Activated CD4-positive, alpha-beta memory T cell treated with anti-CD3 and anti-CD28 coated beads, Interleukin-2, amount 10 ng/mL, durations not matched to agents 7 days and 5 days (primary cell): ENCODE measurements at regions not wholly inside any gene's neighbourhood (a gene's known extent, or its start where the extent isn't known, plus 50 kb on each side); places are given as distances from the start of the nearest gene placed in this dataset.
"Not testable (repeated sequence)": the region's sequence is repeated elsewhere in the genome, so short reads cannot be mapped to it uniquely, and the experiment has no call there.

Experiments
- CTCF ChIA-PET: fragments of 350-600 bp; sonication (Branson Sonifier 250); formaldehyde crosslinking; loops from one replicate; lab custom pipeline; 2021; ENCODE audit warnings: antibody characterized with exemption, inconsistent platforms; lab: Charles Lee
- POLR2A ChIA-PET: fragments of 350-600 bp; sonication (Branson Sonifier 250); formaldehyde crosslinking; loops from one replicate; lab custom pipeline; 2021; ENCODE audit warnings: antibody characterized with exemption; lab: Charles Lee
- DNase-seq: peaks from one replicate; pipeline ENCODE4 v3.0.0-alpha.2; 2020
- H3K27ac Mint-ChIP-seq: one replicate; pipeline ENCODE4 v1.8.0; 2021; ENCODE audit warnings: mild to moderate bottlenecking, mixed read lengths
- H3K27me3 Mint-ChIP-seq: one replicate; pipeline ENCODE4 v1.8.0; 2021; ENCODE audit warnings: mixed read lengths
- H3K36me3 Mint-ChIP-seq: one replicate; pipeline ENCODE4 v1.8.0; 2021; ENCODE audit warnings: low read depth, mixed read lengths
- H3K4me1 Mint-ChIP-seq: one replicate; pipeline ENCODE4 v1.8.0; 2021; ENCODE audit warnings: mixed read lengths
- H3K4me3 Mint-ChIP-seq: one replicate; pipeline ENCODE4 v1.8.0; 2021; ENCODE audit warnings: mild to moderate bottlenecking, mixed read lengths
- H3K9me3 Mint-ChIP-seq: one replicate; pipeline ENCODE4 v1.8.0; 2021; ENCODE audit warnings: mixed read lengths

DNA sequence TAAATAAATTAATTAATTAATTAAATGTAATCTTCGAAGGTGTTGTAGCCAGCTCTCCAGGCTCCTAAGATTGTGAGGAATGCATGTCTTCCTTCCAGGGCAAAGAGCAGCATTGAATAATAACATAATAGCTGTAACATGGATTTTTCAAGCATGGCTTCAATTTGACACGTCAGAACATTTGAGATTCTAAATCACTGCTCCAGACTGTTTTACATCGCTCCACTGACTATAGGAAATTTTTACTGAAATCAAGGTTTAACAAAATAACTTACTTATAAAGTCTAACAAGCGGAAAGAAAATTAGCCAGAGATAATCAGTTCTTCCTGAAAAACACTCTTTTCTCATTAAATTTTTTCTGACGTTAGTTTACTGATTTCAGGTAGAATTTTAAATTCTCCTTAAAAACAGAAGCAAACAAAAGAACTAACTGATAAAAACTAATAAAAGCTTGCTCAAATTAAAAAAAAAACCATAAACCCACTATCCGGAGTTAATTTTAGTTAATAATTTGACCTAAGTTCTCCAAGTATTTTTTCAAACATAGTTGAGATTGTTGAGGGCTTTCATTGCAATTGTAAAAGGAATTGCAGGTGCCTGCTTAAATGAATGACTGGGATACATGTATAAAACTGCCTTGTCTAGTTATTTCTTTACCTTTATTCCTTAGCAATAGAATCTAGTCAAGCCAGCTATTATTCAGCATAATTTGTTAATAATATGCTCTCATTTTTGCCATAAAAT is 51.2 kb upstream of the SGCE start:
- H3K27me3 Mint-ChIP-seq = no peaks in the 10 kb centered on the region
- CTCF ChIA-PET = no interaction called here
- no peaks in the 10 kb centered on the region for H3K4me1 Mint-ChIP-seq
- H3K27ac Mint-ChIP-seq = no peak overlapping the region
- POLR2A ChIA-PET = no interaction called here
- H3K36me3 Mint-ChIP-seq = no peaks in the 10 kb centered on the region
- no peak overlapping the region for H3K4me3 Mint-ChIP-seq
- H3K9me3 Mint-ChIP-seq = no peaks in the 10 kb centered on the region
- no peak for DNase-seq

DNA sequence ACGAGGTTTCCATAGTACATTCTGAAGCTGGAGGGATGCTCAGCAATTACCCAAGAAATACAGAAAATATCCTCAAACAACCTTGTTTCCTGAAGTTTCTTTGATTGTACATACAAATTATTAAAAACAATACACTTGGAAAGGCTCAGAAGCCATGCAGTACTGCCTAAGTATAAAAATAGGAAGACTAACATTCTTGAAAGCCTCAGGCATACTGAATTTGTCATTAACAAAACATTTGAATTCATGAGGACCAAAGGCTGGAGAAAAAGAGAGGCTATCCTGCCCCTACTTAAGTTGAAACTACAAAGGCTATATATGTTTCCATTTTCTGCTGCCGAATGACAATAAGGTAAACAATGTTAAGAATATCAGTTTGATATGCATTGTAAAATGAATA is 54.3 kb upstream of the SGCE start:
- POLR2A ChIA-PET = no interaction called here
- H3K4me3 Mint-ChIP-seq = no peak overlapping the region
- H3K4me1 Mint-ChIP-seq = no peaks in the 10 kb centered on the region
- H3K9me3 Mint-ChIP-seq = no peaks in the 10 kb centered on the region
- no peaks in the 10 kb centered on the region for H3K36me3 Mint-ChIP-seq
- CTCF ChIA-PET = no interaction called here
- no peaks in the 10 kb centered on the region for H3K27me3 Mint-ChIP-seq
- no peak overlapping the region for H3K27ac Mint-ChIP-seq
- no peak for DNase-seq

DNA sequence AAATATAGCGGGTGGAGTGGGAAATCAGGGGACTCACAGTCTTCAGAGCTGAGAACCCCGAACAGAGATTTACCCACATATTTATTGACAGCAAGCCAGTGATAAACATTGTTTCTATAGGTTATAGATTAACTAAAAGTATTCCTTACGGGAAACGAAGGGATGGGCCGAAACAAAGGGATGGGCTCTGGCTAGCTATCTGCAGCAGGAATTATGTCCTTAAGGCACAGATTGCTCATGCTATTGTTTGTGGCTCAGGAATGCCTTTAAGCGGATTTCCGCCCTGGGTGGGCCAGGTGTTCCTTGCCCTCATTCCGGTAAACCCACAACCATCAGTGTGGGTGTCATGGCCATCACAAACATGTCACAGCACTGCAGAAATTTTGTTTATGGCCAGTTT is 66.4 kb upstream of the SGCE start:
- POLR2A ChIA-PET, H3K27me3 Mint-ChIP-seq, H3K9me3 Mint-ChIP-seq, H3K4me1 Mint-ChIP-seq, H3K36me3 Mint-ChIP-seq, H3K27ac Mint-ChIP-seq, DNase-seq, H3K4me3 Mint-ChIP-seq: not testable (repeated sequence)
- CTCF ChIA-PET = interaction anchor here (0.6 kb wide), 1 partner anchor 221 kb away, joined by 4 read pairs; no protein-coding TSS in a partner anchor

DNA sequence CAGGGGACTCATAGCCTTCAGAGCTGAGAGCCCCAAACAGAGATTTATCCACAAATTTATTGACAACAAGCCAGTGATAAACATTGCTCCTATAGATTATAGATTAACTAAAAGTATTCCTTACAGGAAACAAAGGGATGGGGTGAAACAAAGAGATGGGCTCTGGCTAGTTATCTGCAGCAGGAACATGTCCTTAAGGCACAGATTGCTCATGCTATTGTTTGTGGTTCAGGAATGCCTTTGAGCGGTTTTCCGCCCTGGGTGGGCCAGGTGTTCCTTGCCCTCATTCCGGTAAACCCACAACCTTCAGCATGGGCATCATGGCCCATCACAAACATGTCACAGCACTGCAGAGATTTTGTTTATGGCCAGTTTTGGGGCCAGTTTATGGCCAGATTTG is 73.0 kb upstream of the SGCE start:
- H3K27me3 Mint-ChIP-seq, H3K36me3 Mint-ChIP-seq, POLR2A ChIA-PET, H3K9me3 Mint-ChIP-seq, CTCF ChIA-PET, H3K4me3 Mint-ChIP-seq, DNase-seq, H3K27ac Mint-ChIP-seq, H3K4me1 Mint-ChIP-seq: not testable (repeated sequence)

DNA sequence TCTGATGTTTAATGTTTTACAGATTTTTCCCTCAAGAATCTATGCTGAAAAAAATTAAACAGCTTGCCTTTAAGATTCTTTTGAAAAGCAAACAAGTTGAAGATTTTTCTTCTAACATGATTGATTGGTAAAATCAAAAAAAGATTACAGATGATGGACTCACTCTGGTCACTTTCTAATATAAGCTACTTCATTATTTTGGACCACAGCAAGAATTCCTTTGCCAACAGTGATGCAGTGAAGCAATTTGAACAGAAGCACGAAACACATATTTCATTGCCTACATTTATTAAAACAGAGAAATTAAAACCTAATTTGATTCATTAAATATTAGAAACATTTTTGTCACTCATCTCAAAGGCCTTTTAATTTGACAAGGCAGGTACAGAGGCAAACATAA is 82.1 kb upstream of the SGCE start:
- Mint-ChIP-seq H3K9me3 (no peaks in the 10 kb centered on the region), H3K27ac (no peak overlapping the region), H3K27me3 (no peaks in the 10 kb centered on the region), H3K4me3 (no peak overlapping the region), H3K4me1 (peaks cover 4% of the 10 kb centered on the region), H3K36me3 (no peaks in the 10 kb centered on the region)
- no peak for DNase-seq
- ChIA-PET CTCF (no interaction called here), POLR2A (no interaction called here)

DNA sequence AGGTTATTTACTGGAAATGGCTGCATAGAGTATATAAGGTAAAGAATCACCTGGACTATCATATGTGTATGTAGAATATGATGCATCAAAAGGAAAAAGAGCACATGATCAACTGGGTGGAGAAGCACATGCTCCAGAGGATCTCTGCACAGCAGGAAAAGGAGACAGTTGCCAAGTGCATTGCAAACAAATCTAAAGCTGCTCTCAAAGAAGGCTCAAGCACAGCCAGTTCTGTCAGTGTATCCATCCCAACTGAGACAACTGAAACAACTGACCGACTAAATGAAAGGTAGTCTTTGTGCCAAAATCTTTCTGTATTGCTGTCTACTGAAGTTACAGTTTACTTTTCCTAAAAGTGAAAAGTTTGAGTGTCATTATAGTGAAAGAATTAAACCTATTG is 83.2 kb upstream of the SGCE start:
- no peaks in the 10 kb centered on the region for H3K27me3 Mint-ChIP-seq
- CTCF ChIA-PET = no interaction called here
- H3K27ac Mint-ChIP-seq = no peak overlapping the region
- no peaks in the 10 kb centered on the region for H3K36me3 Mint-ChIP-seq
- DNase-seq = no peak
- H3K4me3 Mint-ChIP-seq = no peak overlapping the region
- no peaks in the 10 kb centered on the region for H3K9me3 Mint-ChIP-seq
- H3K4me1 Mint-ChIP-seq = peaks cover 4% of the 10 kb centered on the region
- POLR2A ChIA-PET = no interaction called here

DNA sequence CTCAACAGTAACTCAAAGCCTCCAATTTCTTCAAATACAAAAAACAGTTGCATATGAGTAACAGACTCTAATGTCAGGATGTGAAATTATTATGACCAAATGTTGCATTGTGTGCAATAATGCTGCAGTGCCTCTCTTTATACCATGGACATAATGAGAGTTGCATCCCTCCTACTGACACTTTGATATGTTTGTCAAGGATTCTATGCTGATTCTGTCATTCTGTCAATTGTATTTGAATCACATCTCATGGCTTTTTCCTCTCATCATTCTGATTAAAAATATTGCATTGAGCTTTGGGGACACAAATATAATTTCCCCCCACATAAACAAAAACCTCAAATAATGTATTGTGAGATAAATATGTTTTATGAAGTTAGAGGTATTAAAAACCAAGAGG is 84.6 kb upstream of the SGCE start:
- no peaks in the 10 kb centered on the region for H3K27me3 Mint-ChIP-seq
- H3K4me3 Mint-ChIP-seq = no peak overlapping the region
- CTCF ChIA-PET = no interaction called here
- no peaks in the 10 kb centered on the region for H3K9me3 Mint-ChIP-seq
- DNase-seq = no peak
- no peak overlapping the region for H3K27ac Mint-ChIP-seq
- H3K36me3 Mint-ChIP-seq = no peaks in the 10 kb centered on the region
- H3K4me1 Mint-ChIP-seq = peaks cover 4% of the 10 kb centered on the region
- POLR2A ChIA-PET = no interaction called here

DNA sequence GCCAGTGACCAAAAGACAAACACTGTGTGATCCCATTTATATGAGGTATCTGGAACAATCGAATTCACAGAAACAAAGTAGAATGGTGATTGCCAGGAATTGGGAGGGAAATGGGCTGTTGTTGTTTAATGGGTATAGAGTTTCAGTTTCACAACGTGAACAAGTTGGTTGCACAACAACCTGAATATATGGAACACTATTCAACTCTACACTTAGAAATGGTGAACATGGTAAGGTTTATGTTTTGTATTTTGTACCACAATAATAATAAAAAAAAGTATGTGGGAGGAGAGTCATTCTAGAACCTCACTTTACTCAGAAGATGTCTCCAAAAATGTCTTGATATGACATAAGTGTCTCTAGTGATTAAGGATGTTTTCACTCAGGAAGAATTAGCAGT is 85.2 kb upstream of the SGCE start:
- Mint-ChIP-seq H3K36me3 (no peaks in the 10 kb centered on the region), H3K4me3 (no peak overlapping the region), H3K4me1 (peaks cover 4% of the 10 kb centered on the region), H3K9me3 (no peaks in the 10 kb centered on the region), H3K27ac (no peak overlapping the region), H3K27me3 (no peaks in the 10 kb centered on the region)
- CTCF ChIA-PET = no interaction called here
- no peak for DNase-seq
- POLR2A ChIA-PET = no interaction called here

DNA sequence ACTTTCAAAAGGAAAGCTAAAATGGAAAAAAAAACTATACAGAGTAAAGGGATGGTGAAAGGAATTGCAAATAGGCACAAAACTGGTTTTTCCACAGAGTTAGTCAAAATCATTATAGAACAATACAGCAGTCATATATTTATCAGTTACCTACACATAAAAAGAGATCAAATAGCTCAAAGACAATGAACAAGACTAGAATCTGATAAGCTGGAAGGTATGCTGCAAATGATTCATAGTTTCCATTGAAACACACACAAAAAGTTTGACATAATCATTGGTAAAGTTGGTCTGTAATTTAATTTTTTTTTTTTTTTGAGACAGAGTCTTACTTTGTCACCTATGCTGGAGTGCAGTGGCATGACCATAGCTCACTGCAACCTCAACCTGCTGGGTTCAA is 92.4 kb upstream of the SGCE start:
- POLR2A ChIA-PET = no interaction called here
- H3K36me3 Mint-ChIP-seq = no peaks in the 10 kb centered on the region
- H3K27me3 Mint-ChIP-seq = no peaks in the 10 kb centered on the region
- H3K4me1 Mint-ChIP-seq = no peaks in the 10 kb centered on the region
- CTCF ChIA-PET = no interaction called here
- no peak overlapping the region for H3K4me3 Mint-ChIP-seq
- no peak overlapping the region for H3K27ac Mint-ChIP-seq
- no peak for DNase-seq
- H3K9me3 Mint-ChIP-seq = peaks cover 2% of the 10 kb centered on the region

DNA sequence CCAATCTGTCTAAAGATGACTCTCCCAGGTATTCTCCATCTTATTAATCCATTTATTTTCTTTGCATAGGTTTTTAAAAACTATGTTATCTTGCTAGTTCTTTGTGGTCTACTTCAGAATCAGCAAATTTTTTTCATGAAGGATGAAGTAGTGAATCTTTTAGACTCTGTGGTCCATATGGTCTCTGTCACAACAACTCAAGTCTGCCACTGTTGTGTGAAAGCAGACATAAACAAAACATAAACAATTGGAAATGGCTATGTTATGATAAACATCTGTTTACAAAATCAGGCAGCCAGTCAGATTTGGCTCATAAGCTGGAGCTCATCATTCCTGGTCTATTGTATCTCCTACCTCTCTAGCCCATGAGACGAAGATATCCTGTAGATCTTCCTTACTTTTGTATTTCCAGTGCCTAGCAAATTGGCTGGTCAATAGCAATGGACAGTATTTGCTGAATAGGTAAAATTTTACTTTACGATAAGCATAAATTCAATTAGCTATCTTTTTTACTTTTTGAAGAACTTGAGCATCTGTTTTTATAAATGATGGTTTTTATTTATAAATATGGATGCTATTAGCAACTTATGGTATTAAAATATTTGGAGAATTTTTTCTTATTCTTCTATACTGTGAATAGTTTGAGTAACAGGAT is 104.6 kb upstream of the SGCE start:
- H3K9me3 Mint-ChIP-seq = peaks cover 2% of the 10 kb centered on the region
- H3K27ac Mint-ChIP-seq = no peak overlapping the region
- ChIA-PET POLR2A (no interaction called here), CTCF (no interaction called here)
- DNase-seq = no peak
- no peaks in the 10 kb centered on the region for H3K4me1 Mint-ChIP-seq
- no peaks in the 10 kb centered on the region for H3K27me3 Mint-ChIP-seq
- no peaks in the 10 kb centered on the region for H3K36me3 Mint-ChIP-seq
- no peak overlapping the region for H3K4me3 Mint-ChIP-seq

DNA sequence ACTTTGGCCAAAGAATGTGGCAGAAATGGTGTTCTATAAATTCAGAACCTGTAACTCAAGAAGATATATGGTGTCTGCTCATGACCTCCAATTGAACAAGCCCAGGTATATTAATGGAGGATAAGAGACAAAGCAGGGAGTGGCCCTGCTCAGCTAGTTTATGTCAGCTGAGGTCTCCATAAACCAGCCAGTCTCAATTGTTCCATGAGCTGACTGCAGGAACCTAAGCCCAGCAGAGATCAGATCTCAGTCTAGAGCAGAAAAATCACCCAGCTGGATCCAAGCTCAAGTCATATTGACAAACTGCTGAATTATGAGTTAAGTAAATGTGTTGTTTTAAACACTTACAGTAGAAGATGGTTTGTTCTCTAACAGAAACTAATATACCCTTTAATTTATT is 105.5 kb upstream of the SGCE start:
- ChIA-PET POLR2A (no interaction called here), CTCF (no interaction called here)
- no peaks in the 10 kb centered on the region for H3K4me1 Mint-ChIP-seq
- H3K4me3 Mint-ChIP-seq = no peak overlapping the region
- no peaks in the 10 kb centered on the region for H3K36me3 Mint-ChIP-seq
- DNase-seq = no peak
- no peaks in the 10 kb centered on the region for H3K27me3 Mint-ChIP-seq
- H3K9me3 Mint-ChIP-seq = peaks cover 2% of the 10 kb centered on the region
- no peak overlapping the region for H3K27ac Mint-ChIP-seq

DNA sequence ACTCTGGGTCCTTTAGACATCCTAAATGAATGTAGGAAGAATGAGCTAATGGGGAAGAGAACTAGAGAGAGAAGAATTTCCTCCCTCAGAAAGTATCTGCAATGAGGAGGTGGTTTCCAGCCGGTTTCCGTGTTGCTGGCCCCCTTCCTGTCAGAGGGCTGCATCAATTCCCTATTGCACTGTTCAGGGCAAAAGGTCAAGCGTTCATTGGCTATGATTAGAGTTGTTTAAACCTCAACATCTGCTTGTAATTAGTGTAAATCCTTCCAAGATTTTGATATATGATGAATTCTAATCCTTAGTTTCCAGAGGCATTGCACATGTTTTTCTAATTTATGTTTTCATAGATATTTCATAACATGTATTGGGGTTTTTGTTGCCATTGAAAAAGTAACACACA is 107.3 kb upstream of the SGCE start:
- CTCF ChIA-PET = no interaction called here
- no peak for DNase-seq
- no peaks in the 10 kb centered on the region for H3K4me1 Mint-ChIP-seq

DNA sequence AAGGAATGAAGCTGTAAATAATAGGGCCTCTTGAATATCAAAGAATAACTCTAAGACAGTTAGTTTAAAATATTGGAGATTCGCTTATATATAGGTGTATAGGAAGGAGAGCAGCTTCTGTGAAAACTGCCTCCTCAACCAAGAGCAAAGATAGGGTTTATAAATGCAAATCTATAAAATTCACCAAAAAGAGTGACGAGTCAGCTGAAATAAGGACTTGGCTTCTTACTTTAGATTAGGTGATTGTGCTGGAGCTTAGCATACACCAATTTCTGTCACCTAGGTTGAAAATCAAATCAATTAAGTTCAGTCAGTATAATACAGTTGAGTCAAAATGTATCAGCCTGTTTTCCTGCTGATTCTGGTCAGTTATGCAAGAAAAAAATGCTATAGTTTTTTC is 113.8 kb upstream of the SGCE start:
- no peaks in the 10 kb centered on the region for H3K9me3 Mint-ChIP-seq
- H3K27ac Mint-ChIP-seq = no peak overlapping the region
- H3K4me3 Mint-ChIP-seq = no peak overlapping the region
- H3K27me3 Mint-ChIP-seq = no peaks in the 10 kb centered on the region
- CTCF ChIA-PET = no interaction called here
- no peak for DNase-seq
- H3K36me3 Mint-ChIP-seq = no peaks in the 10 kb centered on the region
- POLR2A ChIA-PET = no interaction called here
- H3K4me1 Mint-ChIP-seq = no peaks in the 10 kb centered on the region

More for the DNA sequence above, 107.3 kb upstream of the SGCE start:
- Mint-ChIP-seq H3K27me3 (no peaks in the 10 kb centered on the region), H3K4me3 (no peak overlapping the region), H3K9me3 (no peaks in the 10 kb centered on the region), H3K36me3 (no peaks in the 10 kb centered on the region), H3K27ac (no peak overlapping the region)
- POLR2A ChIA-PET = no interaction called here
